ENCODE measurements at regions not wholly inside any gene's neighbourhood (a gene's known extent, or its start where the extent isn't known, plus 50 kb on each side); places are given as distances from the start of the nearest gene placed in this dataset.

GRCh38 chr2:84194949-84195644 lies 264.0 kb downstream of the SUCLG1 start:
- TF ChIP-seq EZH2 (IDR thresholded peaks at IDR 0.05; ENCODE audit: low read length, missing control alignments) = no peak
- TF ChIP-seq, protein P1, sequence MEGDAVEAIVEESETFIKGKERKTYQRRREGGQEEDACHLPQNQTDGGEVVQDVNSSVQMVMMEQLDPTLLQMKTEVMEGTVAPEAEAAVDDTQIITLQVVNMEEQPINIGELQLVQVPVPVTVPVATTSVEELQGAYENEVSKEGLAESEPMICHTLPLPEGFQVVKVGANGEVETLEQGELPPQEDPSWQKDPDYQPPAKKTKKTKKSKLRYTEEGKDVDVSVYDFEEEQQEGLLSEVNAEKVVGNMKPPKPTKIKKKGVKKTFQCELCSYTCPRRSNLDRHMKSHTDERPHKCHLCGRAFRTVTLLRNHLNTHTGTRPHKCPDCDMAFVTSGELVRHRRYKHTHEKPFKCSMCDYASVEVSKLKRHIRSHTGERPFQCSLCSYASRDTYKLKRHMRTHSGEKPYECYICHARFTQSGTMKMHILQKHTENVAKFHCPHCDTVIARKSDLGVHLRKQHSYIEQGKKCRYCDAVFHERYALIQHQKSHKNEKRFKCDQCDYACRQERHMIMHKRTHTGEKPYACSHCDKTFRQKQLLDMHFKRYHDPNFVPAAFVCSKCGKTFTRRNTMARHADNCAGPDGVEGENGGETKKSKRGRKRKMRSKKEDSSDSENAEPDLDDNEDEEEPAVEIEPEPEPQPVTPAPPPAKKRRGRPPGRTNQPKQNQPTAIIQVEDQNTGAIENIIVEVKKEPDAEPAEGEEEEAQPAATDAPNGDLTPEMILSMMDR (conservative IDR thresholded peaks at IDR 0.05 in 1 of 2, IDR thresholded peaks at IDR 0.05 in 1 of 2; ENCODE audit: low read depth in 1 of 2, low read length in 2 of 2) = no peak

All from fibroblast of lung (primary cell).